HG02763 (cell line): ENCODE measurements at regions not wholly inside any gene's neighbourhood (a gene's known extent, or its start where the extent isn't known, plus 50 kb on each side); places are given as distances from the start of the nearest gene placed in this dataset.

Experiments
- ATAC-seq: cut with Tn5 transposase; IDR thresholded peaks from one replicate; pipeline ENCODE4 v1.9.1; 2021; ENCODE audit warnings: mild to moderate bottlenecking, moderate library complexity; ENCODE audit not compliant: unreplicated experiment

- ATAC-seq, result no peak
These were observed 107.7 kb upstream of the SMARCA2 start for GRCh38 chr9:1907465-1907864.

- ATAC-seq, result no peak
These were observed 105.8 kb upstream of the SMARCA2 start for GRCh38 chr9:1909322-1909721.

GRCh38 chr9:1910269-1910811 lies 104.8 kb upstream of the SMARCA2 start:
- ATAC-seq, result no peak

- ATAC-seq, result no peak
These were observed 101.4 kb upstream of the SMARCA2 start for GRCh38 chr9:1913631-1914330.

GRCh38 chr9:1916095-1916494 lies 99.1 kb upstream of the SMARCA2 start:
- ATAC-seq, result no peak

GRCh38 chr9:1916655-1917054 lies 98.5 kb upstream of the SMARCA2 start:
- no peak for ATAC-seq

GRCh38 chr9:1917396-1917935 lies 97.7 kb upstream of the SMARCA2 start:
- no peak for ATAC-seq

- ATAC-seq, result no peak
These were observed 97.0 kb upstream of the SMARCA2 start for GRCh38 chr9:1918108-1918507.

- no peak for ATAC-seq
These were observed 96.5 kb upstream of the SMARCA2 start for GRCh38 chr9:1918622-1919021.

- ATAC-seq, result no peak
These were observed 95.9 kb upstream of the SMARCA2 start for GRCh38 chr9:1919229-1919628.

GRCh38 chr9:1920386-1920785 lies 94.8 kb upstream of the SMARCA2 start:
- ATAC-seq, result no peak

- ATAC-seq, result no peak
These were observed 93.1 kb upstream of the SMARCA2 start for GRCh38 chr9:1922026-1922425.

GRCh38 chr9:1927546-1927945 lies 87.6 kb upstream of the SMARCA2 start:
- no peak for ATAC-seq

GRCh38 chr9:1929134-1929533 lies 86.0 kb upstream of the SMARCA2 start:
- ATAC-seq, result no peak

GRCh38 chr9:1929722-1930244 lies 85.4 kb upstream of the SMARCA2 start:
- ATAC-seq, result peak; percentile 45

GRCh38 chr9:1930245-1930736 lies 84.9 kb upstream of the SMARCA2 start:
- peak; percentile 60 for ATAC-seq

- ATAC-seq, result peak; percentile 34
These were observed 77.0 kb upstream of the SMARCA2 start for GRCh38 chr9:1938135-1938534.

- peak; percentile 51 for ATAC-seq
These were observed 76.4 kb upstream of the SMARCA2 start for GRCh38 chr9:1938675-1939170.

GRCh38 chr9:1939466-1939865 lies 75.7 kb upstream of the SMARCA2 start:
- ATAC-seq, result no peak

- ATAC-seq, result peak; percentile 86
These were observed 75.2 kb upstream of the SMARCA2 start for GRCh38 chr9:1939926-1940368.

GRCh38 chr9:1941989-1942388 lies 73.2 kb upstream of the SMARCA2 start:
- no peak for ATAC-seq
